HUES6 (cell line): ENCODE measurements at regions not wholly inside any gene's neighbourhood (a gene's known extent, or its start where the extent isn't known, plus 50 kb on each side); places are given as distances from the start of the nearest gene placed in this dataset.
A peak's percentile ranks its signal among the peaks of the same experiment; 100 is the strongest.
"Not testable (repeated sequence)": the region's sequence is repeated elsewhere in the genome, so short reads cannot be mapped to it uniquely, and the experiment has no call there.

Source experiments
- H3K27ac ChIP-seq: 2 replicates; pipeline ENCODE4 v1.7.0; 2013; ENCODE audit warnings: low read depth, mild to moderate bottlenecking, low read length, inconsistent platforms
- H3K27me3 ChIP-seq: 2 replicates; pipeline ENCODE4 v1.6.1; 2013; ENCODE audit warnings: low read length; ENCODE audit not compliant: control insufficient read depth, insufficient read depth
- H3K36me3 ChIP-seq: 2 replicates; pipeline ENCODE4 v1.6.1; 2013; ENCODE audit warnings: low read length; ENCODE audit not compliant: control insufficient read depth, insufficient read depth
- H3K4me1 ChIP-seq: 2 replicates; pipeline ENCODE4 v1.6.1; 2013; ENCODE audit warnings: low read length; ENCODE audit not compliant: control insufficient read depth, insufficient read depth
- H3K4me3 ChIP-seq: 2 replicates; pipeline ENCODE4 v1.5.1; 2013; ENCODE audit warnings: low read depth, low read length
- H3K9ac ChIP-seq: one replicate; pipeline ENCODE4 v1.6.1; 2013; ENCODE audit warnings: mild to moderate bottlenecking, low read length
- H3K9me3 ChIP-seq: 2 replicates; pipeline ENCODE4 v1.6.1; 2013; ENCODE audit warnings: low read depth, low read length; ENCODE audit not compliant: control insufficient read depth, insufficient read depth

DNA sequence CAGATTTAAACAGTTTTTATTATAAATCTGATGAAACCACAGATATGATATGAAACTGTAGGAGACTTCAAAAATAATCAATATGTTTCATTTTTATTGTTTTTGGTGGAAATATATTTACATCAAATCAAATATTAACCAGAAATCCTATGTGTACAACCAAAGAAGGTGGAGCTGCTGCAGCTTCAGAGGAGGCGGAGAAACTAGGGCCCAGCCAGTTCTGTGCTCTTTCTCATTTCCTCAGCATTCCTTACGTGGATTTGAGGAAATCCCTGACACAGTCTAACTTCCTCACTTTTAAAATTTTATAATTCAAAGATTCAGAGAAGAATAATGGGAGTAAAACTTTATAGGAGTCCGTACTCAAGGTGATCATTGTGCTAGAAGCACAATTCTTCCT, 610.7 kb upstream of the CPXCR1 start:
- Histone ChIP-seq H3K4me3 (no peak overlapping the region), H3K27me3 (no peaks in the 10 kb centered on the region; the same call in 1 of the 2 replicates), H3K9ac (no peak overlapping the region), H3K4me1 (peaks cover 7% of the 10 kb centered on the region; the same call in 1 of the 2 replicates), H3K27ac (no peak overlapping the region), H3K36me3 (no peaks in the 10 kb centered on the region), H3K9me3 (no peaks in the 10 kb centered on the region)

DNA sequence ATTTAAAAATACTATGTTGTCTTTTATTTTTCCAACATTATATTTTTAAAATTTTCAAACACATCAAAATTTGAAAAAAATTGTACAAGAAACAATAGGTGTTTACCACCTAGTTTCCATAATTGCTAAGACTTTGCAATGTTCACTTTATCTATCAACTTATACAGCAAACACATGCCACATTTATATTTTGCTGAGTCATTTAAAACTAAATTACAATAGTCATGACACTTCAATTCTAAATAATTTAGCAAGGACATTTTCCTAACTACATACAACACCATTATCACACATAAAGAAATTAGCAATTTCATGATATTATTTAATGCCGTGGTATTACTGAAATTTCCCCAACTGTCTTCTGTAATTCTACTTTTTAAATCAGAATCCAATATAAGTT, 600.4 kb upstream of the CPXCR1 start:
- H3K27me3 ChIP-seq, result peaks cover 2% of the 10 kb centered on the region; the same call in 1 of the 2 replicates
- H3K27ac ChIP-seq, result no peak overlapping the region
- H3K9ac ChIP-seq, result no peak overlapping the region
- H3K36me3 ChIP-seq, result no peaks in the 10 kb centered on the region
- H3K4me3 ChIP-seq, result no peak overlapping the region
- H3K9me3 ChIP-seq, result peaks cover 10% of the 10 kb centered on the region
- H3K4me1 ChIP-seq, result no peaks in the 10 kb centered on the region

DNA sequence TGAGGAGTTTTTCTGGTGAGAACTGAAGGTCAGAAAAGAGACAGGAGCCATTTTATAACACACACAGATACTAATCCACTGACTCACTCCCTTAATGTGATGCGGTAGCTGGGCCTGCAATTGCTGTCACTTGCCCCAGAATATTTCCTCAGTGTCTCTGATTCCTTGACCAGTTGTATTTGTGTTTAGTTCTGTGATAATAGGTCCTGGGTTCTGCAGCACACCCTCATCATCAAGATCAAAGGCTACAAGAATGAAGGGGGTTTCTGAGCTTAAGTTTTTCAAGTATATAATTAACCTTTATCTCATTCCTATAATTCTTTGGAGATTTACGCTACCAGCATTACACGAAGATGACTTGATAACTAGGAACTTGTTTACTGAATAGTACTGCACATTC, 576.5 kb upstream of the CPXCR1 start:
- Histone ChIP-seq H3K4me3 (no peak overlapping the region), H3K4me1 (no peaks in the 10 kb centered on the region), H3K9ac (no peak overlapping the region), H3K27ac (no peak overlapping the region), H3K27me3 (no peaks in the 10 kb centered on the region; the same call in 1 of the 2 replicates), H3K36me3 (no peaks in the 10 kb centered on the region), H3K9me3 (peaks cover 9% of the 10 kb centered on the region)

DNA sequence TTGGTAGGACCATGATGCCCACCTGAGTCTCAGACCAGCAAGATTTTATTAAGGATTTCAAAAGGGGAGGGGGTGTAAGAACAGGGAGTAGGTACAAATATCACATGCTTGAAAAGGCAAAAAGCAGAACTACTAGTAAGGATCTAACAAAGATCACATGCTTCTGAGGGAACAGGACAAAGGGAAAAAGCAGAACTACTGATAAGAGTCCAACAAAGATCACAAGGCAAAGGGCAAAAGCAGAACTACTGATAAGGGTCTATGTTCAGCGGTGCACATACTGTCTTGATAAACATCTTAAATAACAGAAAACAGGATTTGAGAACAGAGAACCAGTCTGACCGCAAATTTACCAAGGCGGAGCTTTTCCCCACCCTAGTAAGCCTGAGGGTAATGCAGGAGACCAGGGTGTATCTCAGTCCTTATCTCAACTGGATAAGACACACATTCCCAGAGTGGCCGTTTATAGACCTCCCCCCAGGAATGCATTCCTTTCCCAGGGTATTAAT, 573.0 kb upstream of the CPXCR1 start:
- not testable (repeated sequence) for H3K4me3 ChIP-seq, H3K9ac ChIP-seq, H3K27ac ChIP-seq

DNA sequence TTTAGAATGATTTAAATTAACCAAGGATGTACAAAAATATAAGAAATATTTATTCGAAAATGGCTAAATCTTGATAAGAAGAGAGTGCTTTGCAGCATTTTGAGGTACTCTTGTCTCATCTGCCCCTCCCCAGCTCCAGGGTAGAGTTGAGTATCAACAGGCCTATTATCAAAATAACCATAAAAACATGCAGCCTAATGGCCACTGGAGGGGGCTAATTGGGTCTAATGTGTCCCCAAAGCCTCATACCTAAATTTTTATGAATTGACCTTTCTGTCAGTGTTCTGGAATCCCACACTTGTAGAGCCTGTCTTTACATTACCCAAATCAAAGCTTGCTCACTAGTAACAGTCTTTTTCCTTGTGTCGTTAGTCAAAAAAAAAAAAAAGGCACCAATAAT, 544.9 kb upstream of the CPXCR1 start:
- Histone ChIP-seq H3K9me3 (no peaks in the 10 kb centered on the region), H3K27me3 (no peaks in the 10 kb centered on the region), H3K4me3 (no peak overlapping the region), H3K4me1 (no peaks in the 10 kb centered on the region), H3K36me3 (no peaks in the 10 kb centered on the region), H3K27ac (no peak overlapping the region), H3K9ac (no peak overlapping the region)

More for the DNA sequence above, 573.0 kb upstream of the CPXCR1 start:
- H3K4me1 ChIP-seq, H3K36me3 ChIP-seq, H3K9me3 ChIP-seq, H3K27me3 ChIP-seq: not testable (repeated sequence)

DNA sequence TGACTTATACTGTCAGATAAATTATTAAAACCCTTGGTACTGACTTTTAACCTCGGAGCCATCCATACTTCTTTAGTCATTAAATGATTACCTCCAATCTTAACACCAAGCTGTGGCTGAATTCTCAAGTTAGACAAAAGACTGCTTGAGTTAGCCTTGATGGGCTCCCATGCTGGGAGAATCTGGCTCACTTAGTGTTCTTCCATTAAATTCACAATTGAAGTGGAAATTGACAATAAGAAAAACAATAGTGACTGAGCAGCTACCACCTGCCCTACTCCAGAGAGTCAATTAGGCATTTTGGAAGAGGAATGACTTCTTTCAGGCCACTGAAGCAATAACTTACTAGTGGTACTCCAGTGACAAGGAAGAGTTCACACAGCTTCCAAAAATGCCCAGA, 503.0 kb upstream of the CPXCR1 start:
- Histone ChIP-seq H3K27ac (peak overlapping the region; percentile 56), H3K27me3 (no peaks in the 10 kb centered on the region), H3K9ac (no peak overlapping the region), H3K4me3 (no peak overlapping the region), H3K9me3 (peaks cover 2% of the 10 kb centered on the region; the same call in 1 of the 2 replicates), H3K4me1 (peaks cover 15% of the 10 kb centered on the region), H3K36me3 (no peaks in the 10 kb centered on the region)

DNA sequence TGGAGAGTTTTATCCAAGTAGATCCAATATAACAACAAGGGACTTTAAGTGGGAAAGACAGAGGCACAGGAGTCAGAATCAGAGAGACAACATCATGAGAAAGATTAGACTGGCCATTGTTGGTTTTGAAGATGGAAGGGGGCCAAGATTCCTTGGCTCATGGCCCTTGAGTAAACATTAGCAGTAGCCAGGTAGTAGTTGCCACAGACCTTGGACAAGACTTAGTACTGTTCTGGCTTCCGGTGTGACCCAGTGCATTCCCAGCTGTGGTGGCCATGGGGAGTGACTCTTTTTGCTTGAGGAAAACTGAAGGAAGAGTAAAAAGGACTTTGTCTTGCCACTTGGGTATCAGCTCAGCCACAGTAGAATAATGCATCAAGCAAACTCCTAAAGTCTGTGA, 462.2 kb upstream of the CPXCR1 start:
- Histone ChIP-seq H3K27ac (no peak overlapping the region), H3K27me3 (no peaks in the 10 kb centered on the region), H3K9me3 (peaks cover 2% of the 10 kb centered on the region; the same call in 1 of the 2 replicates), H3K4me3 (no peak overlapping the region), H3K36me3 (no peaks in the 10 kb centered on the region), H3K4me1 (no peaks in the 10 kb centered on the region), H3K9ac (no peak overlapping the region)

DNA sequence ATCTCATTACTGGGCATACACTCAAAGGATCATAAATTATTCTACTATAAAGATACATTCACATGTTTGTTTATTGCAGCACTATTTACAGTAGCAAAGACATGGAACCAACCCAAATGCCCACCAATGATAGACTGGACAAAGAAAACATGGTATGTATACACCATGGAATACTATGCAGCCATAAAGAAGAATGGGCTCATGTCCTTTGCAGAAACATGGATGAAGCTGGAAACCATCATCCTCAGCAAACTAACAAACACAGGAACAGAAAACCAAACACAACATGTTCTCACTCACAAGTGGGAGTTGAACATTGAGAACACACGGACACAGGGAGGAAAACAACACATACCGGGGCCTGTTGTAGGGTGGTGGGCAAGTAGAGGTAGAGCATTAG, 433.1 kb upstream of the CPXCR1 start:
- H3K9me3 ChIP-seq, H3K27me3 ChIP-seq, H3K9ac ChIP-seq, H3K4me1 ChIP-seq, H3K4me3 ChIP-seq, H3K27ac ChIP-seq, H3K36me3 ChIP-seq: not testable (repeated sequence)

DNA sequence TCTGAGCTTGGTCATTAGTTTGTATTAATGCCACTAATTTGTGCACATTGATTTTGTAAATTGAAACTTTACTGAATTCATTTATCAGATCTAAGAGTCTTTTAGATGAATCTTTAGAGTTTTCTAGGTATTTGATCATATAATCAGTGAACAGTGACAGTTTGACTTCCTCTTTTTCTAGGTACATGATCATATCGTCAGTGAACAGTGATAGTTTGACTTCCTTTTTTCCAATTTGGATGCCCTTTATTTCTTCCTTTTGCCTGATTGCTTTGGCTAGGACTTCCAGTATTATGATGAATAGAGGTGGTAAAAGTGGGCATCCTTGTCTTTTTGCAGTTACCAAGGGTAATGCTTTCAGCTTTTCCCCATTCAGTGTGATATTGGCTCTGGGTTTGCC, 421.4 kb upstream of the CPXCR1 start:
- H3K27me3 ChIP-seq, result no peaks in the 10 kb centered on the region
- no peaks in the 10 kb centered on the region for H3K4me1 ChIP-seq
- no peaks in the 10 kb centered on the region for H3K36me3 ChIP-seq
- H3K27ac ChIP-seq, result no peak overlapping the region
- no peak overlapping the region for H3K4me3 ChIP-seq
- H3K9me3 ChIP-seq, result no peaks in the 10 kb centered on the region
- no peak overlapping the region for H3K9ac ChIP-seq

DNA sequence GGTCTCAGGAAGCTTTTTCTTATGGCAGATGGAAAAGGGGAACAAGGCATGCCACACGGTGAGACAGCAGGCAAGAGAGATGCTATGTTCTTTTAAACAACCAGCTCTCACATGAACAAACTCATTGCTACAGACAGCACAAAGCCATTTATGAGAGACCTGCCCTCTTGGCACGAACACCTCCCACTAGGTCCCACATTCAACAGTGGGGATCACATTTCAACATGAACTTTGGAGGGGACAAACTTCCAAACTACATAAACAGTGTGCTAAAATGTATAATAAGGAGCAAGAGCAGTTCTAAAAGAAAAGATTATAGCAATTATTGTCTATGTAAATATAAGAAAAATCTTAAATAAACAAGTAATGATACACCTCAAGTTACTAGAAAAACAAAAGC, 391.8 kb upstream of the CPXCR1 start:
- H3K4me3 ChIP-seq, result no peak overlapping the region
- H3K4me1 ChIP-seq, result no peaks in the 10 kb centered on the region
- H3K9ac ChIP-seq, result no peak overlapping the region
- no peaks in the 10 kb centered on the region; the same call in 1 of the 2 replicates for H3K9me3 ChIP-seq
- H3K27me3 ChIP-seq, result no peaks in the 10 kb centered on the region
- no peak overlapping the region for H3K27ac ChIP-seq
- no peaks in the 10 kb centered on the region for H3K36me3 ChIP-seq

DNA sequence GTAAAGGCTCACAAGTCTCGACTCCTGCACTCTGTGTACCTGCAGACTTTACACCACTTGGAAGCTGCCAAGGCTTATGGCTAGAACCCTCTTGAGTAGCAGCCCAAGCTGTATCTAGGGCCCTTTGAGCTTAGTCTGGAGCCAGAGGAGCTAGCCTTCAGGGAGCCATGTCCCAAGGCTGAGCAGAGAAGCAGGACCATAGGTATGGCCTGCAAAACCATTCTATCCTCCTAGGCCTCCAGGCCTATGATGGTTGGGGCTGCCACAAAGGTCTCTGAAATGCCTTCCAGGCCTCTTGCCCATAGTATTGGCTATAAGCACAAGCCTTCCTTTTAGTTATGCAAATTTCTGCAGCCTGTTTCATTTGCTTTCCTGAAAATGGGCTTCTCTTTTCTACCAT, 380.7 kb upstream of the CPXCR1 start:
- Histone ChIP-seq H3K4me1 (no peaks in the 10 kb centered on the region), H3K9ac (no peak overlapping the region), H3K4me3 (no peak overlapping the region), H3K9me3 (peaks cover 57% of the 10 kb centered on the region), H3K27ac (no peak overlapping the region), H3K27me3 (no peaks in the 10 kb centered on the region), H3K36me3 (no peaks in the 10 kb centered on the region)

DNA sequence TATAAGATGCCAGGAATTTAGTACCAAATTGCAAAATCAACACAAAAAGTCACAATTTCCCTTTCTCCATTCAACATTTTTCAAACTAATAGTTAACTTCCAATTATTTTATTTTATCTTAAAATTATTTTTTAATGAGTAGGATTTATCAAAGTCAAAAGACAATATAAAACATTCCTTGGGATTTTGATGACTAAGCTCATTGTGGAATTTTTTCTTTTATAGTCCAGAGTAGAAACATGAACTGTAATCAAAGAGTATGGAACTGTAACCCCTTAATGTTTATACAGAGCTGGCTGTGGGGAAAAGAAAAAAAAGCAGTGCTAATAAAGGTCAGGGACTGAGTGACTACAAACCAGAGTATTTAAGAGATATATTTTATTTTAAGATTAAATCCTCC, 368.6 kb upstream of the CPXCR1 start:
- peaks cover 10% of the 10 kb centered on the region for H3K9me3 ChIP-seq
- H3K4me3 ChIP-seq, result no peak overlapping the region
- no peak overlapping the region for H3K9ac ChIP-seq
- H3K4me1 ChIP-seq, result no peaks in the 10 kb centered on the region; the same call in 1 of the 2 replicates
- H3K27me3 ChIP-seq, result no peaks in the 10 kb centered on the region
- no peak overlapping the region for H3K27ac ChIP-seq
- no peaks in the 10 kb centered on the region for H3K36me3 ChIP-seq
